NT2/D1 (cell line): ENCODE measurements at regions not wholly inside any gene's neighbourhood (a gene's known extent, or its start where the extent isn't known, plus 50 kb on each side); places are given as distances from the start of the nearest gene placed in this dataset.

Source experiments
- DNase-seq: peaks from one replicate; pipeline ENCODE4 v3.0.0-alpha.2; 2011; ENCODE audit warnings: low read depth, low spot score
- H3K27me3 ChIP-seq: 2 replicates; pipeline ENCODE4 v1.6.0; 2011; ENCODE audit warnings: mild to moderate bottlenecking; ENCODE audit not compliant: insufficient read length, insufficient read depth
- H3K36me3 ChIP-seq: 2 replicates; pipeline ENCODE4 v1.6.1; 2011; ENCODE audit warnings: mild to moderate bottlenecking, low read length, mixed read lengths; ENCODE audit not compliant: insufficient read depth, insufficient read length
- H3K4me1 ChIP-seq: 2 replicates; pipeline ENCODE4 v1.5.1; 2011; ENCODE audit not compliant: insufficient read depth, insufficient read length
- H3K4me3 ChIP-seq: 2 replicates; pipeline ENCODE4 v1.5.1; 2011; ENCODE audit warnings: low read depth; ENCODE audit not compliant: insufficient read length
- H3K9ac ChIP-seq: 2 replicates; pipeline ENCODE4 v1.6.0; 2011; ENCODE audit warnings: low read depth; ENCODE audit not compliant: insufficient read length
- H3K9me3 ChIP-seq: 2 replicates; pipeline ENCODE4 v1.5.1; 2011; ENCODE audit warnings: mild to moderate bottlenecking, low read length; ENCODE audit not compliant: insufficient read depth
- SUZ12 ChIP-seq: IDR thresholded peaks from 2 replicates; pipeline ENCODE4 v1.6.1; 2011; ENCODE audit not compliant: insufficient read length, insufficient read depth; ENCODE audit errors: extremely low read depth
- YY1 ChIP-seq: IDR thresholded peaks from 2 replicates; pipeline ENCODE4 v1.6.1; 2011; ENCODE audit not compliant: insufficient read length, insufficient read depth
- ZNF274 ChIP-seq: IDR thresholded peaks from 2 replicates; pipeline ENCODE4 v1.6.1; 2011; ENCODE audit warnings: mild to moderate bottlenecking, low read depth, low read length

DNA sequence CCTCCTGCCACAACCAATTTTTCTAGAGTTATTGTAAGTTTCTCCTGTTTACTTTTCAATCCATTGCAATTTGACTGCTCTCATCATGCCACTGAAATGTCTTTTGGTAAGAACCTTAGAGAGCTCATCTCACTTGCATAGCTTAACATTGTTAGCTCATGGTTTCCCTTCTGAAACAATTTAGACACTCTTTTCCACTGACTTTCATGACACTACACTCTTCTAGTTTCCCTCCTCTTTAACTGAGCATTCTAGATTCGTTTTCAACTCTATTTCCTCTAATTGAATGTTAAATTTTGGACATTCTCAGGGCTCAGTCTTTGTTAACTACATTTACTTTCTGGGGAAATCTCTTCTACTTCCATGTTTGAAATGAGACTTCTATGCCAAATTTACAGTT lies 369.1 kb downstream of the JRKL start:
- no peak overlapping the region for H3K9ac ChIP-seq
- no peaks in the 10 kb centered on the region for H3K4me1 ChIP-seq

DNA sequence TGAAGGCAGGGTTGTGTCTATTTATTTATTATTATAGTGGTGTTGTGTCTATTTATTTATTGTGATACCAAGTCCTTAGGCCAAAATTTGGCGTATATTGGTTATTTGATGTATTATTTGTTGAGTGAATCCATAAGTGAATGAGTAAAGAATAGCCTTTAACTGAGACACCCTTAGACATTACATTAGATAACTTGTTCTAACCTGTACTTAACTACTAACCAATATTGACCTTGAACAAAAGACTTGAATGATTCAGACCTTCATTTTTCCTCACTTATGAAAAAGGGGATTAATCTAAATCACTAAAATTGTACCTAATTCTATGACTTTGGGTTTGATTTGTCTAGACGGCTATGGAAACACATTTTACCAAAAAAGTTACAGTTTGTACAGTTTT lies 370.5 kb downstream of the JRKL start:
- Histone ChIP-seq H3K36me3 (no peaks in the 10 kb centered on the region), H3K9ac (no peak overlapping the region), H3K4me3 (no peak overlapping the region), H3K27me3 (no peaks in the 10 kb centered on the region), H3K9me3 (no peaks in the 10 kb centered on the region), H3K4me1 (no peaks in the 10 kb centered on the region)
- no peak for TF ChIP-seq ZNF274
- DNase-seq: no peak

More for the DNA sequence above, 369.1 kb downstream of the JRKL start:
- TF ChIP-seq YY1 (no peak), SUZ12 (no peak), ZNF274 (no peak)
- Histone ChIP-seq H3K9me3 (no peaks in the 10 kb centered on the region), H3K27me3 (no peaks in the 10 kb centered on the region), H3K36me3 (no peaks in the 10 kb centered on the region), H3K4me3 (no peak overlapping the region)
- no peak for DNase-seq

DNA sequence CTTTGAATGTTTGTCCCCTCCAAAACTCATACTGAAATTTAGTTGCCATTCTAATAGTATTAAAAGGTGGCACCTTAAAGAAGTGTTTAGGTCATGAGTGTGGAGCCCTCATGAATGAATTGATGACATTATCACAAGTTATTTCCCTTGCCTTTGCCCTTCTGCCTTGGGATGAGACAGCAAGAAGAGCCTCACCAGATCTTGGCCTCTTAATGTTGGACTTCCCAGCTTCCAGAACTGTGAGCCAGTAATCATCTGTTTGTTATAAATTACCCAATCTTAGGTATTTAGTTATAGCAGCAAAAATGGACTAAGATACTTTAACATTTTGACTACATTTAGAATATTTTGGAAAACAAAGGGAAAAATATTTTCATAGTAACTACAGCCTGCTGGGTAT lies 371.0 kb downstream of the JRKL start:
- H3K36me3 ChIP-seq: no peaks in the 10 kb centered on the region
- H3K4me1 ChIP-seq: no peaks in the 10 kb centered on the region
- no peak for TF ChIP-seq ZNF274
- TF ChIP-seq SUZ12: no peak
- H3K27me3 ChIP-seq: no peaks in the 10 kb centered on the region
- H3K4me3 ChIP-seq: no peak overlapping the region
- no peaks in the 10 kb centered on the region for H3K9me3 ChIP-seq
- H3K9ac ChIP-seq: no peak overlapping the region
- DNase-seq: no peak

DNA sequence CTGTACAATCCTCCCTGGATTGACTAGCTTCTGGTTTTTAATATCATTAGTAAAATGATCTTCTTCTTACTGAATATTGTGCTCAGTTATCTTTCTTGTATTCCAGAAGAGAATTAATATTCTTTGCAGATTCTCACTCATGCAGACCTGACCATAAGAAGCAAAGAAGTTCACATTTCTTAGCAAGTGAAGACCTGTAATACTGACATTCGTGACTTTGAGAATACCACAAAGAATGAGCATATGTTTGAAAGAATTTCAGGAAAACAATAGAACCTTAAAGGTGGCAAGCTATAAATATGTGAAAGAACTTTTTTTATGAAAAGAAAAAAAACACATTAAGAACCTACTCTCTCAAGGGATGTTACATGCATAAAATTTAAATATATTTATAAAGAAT lies 371.6 kb downstream of the JRKL start:
- no peaks in the 10 kb centered on the region for H3K4me1 ChIP-seq
- H3K27me3 ChIP-seq: no peaks in the 10 kb centered on the region
- H3K4me3 ChIP-seq: no peak overlapping the region
- no peak overlapping the region for H3K9ac ChIP-seq
- DNase-seq: no peak
- no peak for TF ChIP-seq ZNF274
- no peak for TF ChIP-seq SUZ12
- TF ChIP-seq YY1: no peak
- no peaks in the 10 kb centered on the region for H3K9me3 ChIP-seq
- H3K36me3 ChIP-seq: no peaks in the 10 kb centered on the region

DNA sequence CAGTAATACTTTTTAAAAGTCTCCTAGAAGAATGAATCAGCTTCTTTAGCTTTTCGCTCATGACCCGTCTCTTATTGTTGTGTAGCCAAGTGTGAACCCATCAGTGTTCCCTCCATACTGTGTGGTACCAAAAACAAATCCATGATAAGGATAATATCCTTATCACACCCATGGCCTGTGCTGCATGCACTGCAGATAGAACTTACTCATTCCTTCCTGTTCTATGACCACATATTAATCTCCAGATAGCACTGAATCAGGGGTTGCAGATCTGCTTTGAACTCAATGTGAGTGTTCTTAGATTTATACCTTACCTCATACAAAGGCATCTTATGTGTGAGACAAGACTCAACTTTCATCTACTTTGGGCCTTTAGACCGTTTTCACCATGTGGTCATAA lies 373.4 kb downstream of the JRKL start:
- Histone ChIP-seq H3K27me3 (no peaks in the 10 kb centered on the region), H3K9me3 (no peaks in the 10 kb centered on the region), H3K4me1 (no peaks in the 10 kb centered on the region), H3K4me3 (no peak overlapping the region), H3K9ac (no peak overlapping the region), H3K36me3 (no peaks in the 10 kb centered on the region)
- no peak for DNase-seq
- TF ChIP-seq ZNF274 (no peak), SUZ12 (no peak), YY1 (no peak)

DNA sequence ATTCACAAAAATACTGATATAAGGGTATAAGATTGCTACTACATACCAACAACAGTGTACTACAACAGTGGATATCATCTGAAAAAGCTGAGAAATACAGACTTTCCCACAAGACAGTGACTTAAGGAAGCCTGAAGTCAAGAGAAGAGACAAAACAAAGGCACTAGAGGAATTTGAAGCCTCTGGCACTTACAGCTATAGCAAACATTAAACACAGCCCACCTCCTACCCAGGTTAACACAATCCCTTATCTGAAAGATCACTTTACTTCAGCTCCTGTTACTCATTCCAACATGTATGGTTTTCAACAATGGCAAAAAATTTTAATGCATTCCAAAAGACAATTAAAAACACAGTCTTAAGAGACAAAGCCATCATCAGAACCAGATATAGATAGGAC lies 388.5 kb downstream of the JRKL start:
- Histone ChIP-seq H3K4me3 (no peak overlapping the region), H3K27me3 (no peaks in the 10 kb centered on the region), H3K4me1 (no peaks in the 10 kb centered on the region), H3K36me3 (no peaks in the 10 kb centered on the region), H3K9me3 (no peaks in the 10 kb centered on the region), H3K9ac (no peak overlapping the region)
- TF ChIP-seq ZNF274 (no peak), SUZ12 (no peak), YY1 (no peak)
- DNase-seq: peak; percentile 2

DNA sequence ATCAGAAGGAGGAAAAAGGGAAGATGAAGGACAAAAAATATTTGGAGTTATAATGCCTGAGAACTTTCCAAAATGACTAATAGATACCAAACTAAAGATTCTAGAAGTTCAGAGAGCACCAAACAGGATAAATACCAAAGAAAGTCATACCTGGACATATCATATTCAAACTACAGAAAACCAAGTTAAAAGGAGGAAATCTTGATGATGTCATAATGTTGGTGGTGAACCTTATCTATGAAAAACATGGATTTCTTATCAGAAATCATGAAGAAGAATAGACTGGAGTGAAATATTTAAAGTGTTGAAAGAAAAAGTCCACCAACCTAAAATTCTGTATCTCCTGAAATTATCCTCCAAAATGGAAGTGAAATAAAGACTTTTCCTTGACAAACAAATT lies 389.2 kb downstream of the JRKL start:
- no peaks in the 10 kb centered on the region for H3K27me3 ChIP-seq
- H3K36me3 ChIP-seq: no peaks in the 10 kb centered on the region
- DNase-seq: no peak
- H3K9ac ChIP-seq: no peak overlapping the region
- no peaks in the 10 kb centered on the region for H3K4me1 ChIP-seq
- no peaks in the 10 kb centered on the region for H3K9me3 ChIP-seq
- TF ChIP-seq SUZ12: no peak
- no peak for TF ChIP-seq ZNF274
- no peak for TF ChIP-seq YY1
- no peak overlapping the region for H3K4me3 ChIP-seq

DNA sequence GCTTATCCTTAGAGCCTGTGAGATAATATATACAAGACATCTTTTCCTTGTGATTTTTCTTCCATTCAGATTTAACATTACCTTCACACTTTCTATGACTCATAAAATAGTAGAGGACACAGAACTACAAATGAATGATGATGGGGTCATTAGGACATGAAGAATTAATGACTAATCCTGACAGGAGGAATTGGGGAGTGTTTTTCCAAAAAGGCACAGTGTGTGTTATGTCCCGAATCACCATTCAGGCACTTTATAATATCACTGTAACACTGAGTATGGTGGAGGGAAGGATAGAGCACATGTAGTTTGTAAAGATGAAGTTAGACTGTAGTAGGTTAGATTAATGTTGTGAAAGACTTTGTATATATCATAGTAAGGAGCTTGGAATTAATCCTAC lies 391.3 kb downstream of the JRKL start:
- no peaks in the 10 kb centered on the region for H3K4me1 ChIP-seq
- DNase-seq: no peak
- H3K9me3 ChIP-seq: no peaks in the 10 kb centered on the region
- H3K36me3 ChIP-seq: no peaks in the 10 kb centered on the region
- H3K27me3 ChIP-seq: no peaks in the 10 kb centered on the region
- H3K9ac ChIP-seq: no peak overlapping the region
- TF ChIP-seq SUZ12: no peak
- TF ChIP-seq YY1: no peak
- no peak for TF ChIP-seq ZNF274
- no peak overlapping the region for H3K4me3 ChIP-seq
